Adrenal gland (tissue), 5 donors: ENCODE measurements at regions not wholly inside any gene's neighbourhood (a gene's known extent, or its start where the extent isn't known, plus 50 kb on each side); places are given as distances from the start of the nearest gene placed in this dataset.

ENCODE experiments used
- CTCF ChIP-seq, 6 experiments: fragments of 450-650 bp in 4 of 6; fragments of 200-600 bp in 2 of 6; sonication (generic) in 1 of 6; IDR thresholded peaks; 1 replicate in 5 of 6; 2 replicates in 1 of 6; pipeline versions ENCODE4 v1.5.1 to v1.8.0; 2016 to 2021; ENCODE audit warnings: antibody characterized with exemption in 6 of 6, mild to moderate bottlenecking in 2 of 6, moderate library complexity in 1 of 6
- POLR2A ChIP-seq, 2 donors: fragments of 450-650 bp; IDR thresholded peaks; one replicate each; pipeline ENCODE4 v1.6.1; 2017; ENCODE audit warnings: antibody characterized with exemption in 2 of 2, mild to moderate bottlenecking in 2 of 2, moderate library complexity in 1 of 2
- donor health status: DM: no; HTN: no; CAD: no.

GRCh38 chr2:40760071-40760666, 308.3 kb upstream of the SLC8A1 start:
- TF ChIP-seq CTCF (IDR thresholded peaks at IDR 0.05) (peak; percentile 44 to 70 (median 64)), POLR2A (IDR thresholded peaks at IDR 0.05) (no peak)
